ENCODE measurements at regions not wholly inside any gene's neighbourhood (a gene's known extent, or its start where the extent isn't known, plus 50 kb on each side); places are given as distances from the start of the nearest gene placed in this dataset.

GRCh38 chr1:66450043-66450514 is 83.9 kb upstream of the SGIP1 start:
- Histone ChIP-seq H3K9me3 (ENCODE audit: control insufficient read depth, insufficient read depth, low read length) (no peaks in the 10 kb centered on the region), H3K27me3 (ENCODE audit: control insufficient read depth, low read length) (peaks cover 5% of the 10 kb centered on the region; the same call in 1 of the 2 replicates), H3K4me2 (ENCODE audit: low read length) (no peak overlapping the region), H3K9me2 (replicated peaks; ENCODE audit: control insufficient read depth, low read length) (no peaks in the 10 kb centered on the region), H3K36me3 (ENCODE audit: control insufficient read depth, low read length) (no peaks in the 10 kb centered on the region), H3K4me3 (ENCODE audit: low read length) (no peak overlapping the region), H3F3A (ENCODE audit: control insufficient read depth, insufficient read depth) (no peaks in the 10 kb centered on the region), H3K79me2 (ENCODE audit: control insufficient read depth, low read length) (no peaks in the 10 kb centered on the region), H3K4me1 (ENCODE audit: control insufficient read depth, low read length) (peaks cover 13% of the 10 kb centered on the region), H3K27ac (ENCODE audit: low read depth, low read length) (no peak overlapping the region), H4K20me1 (ENCODE audit: control insufficient read depth, insufficient read depth, low read depth, low read length) (no peaks in the 10 kb centered on the region)
- no peak for TF ChIP-seq CTCF (IDR thresholded peaks at IDR 0.05; ENCODE audit: low read depth, low read length, poor library complexity, severe bottlenecking)

- H3K79me2 ChIP-seq (ENCODE audit: control insufficient read depth, low read length) = no peaks in the 10 kb centered on the region
- H3K9me3 ChIP-seq (ENCODE audit: control insufficient read depth, insufficient read depth, low read length) = no peaks in the 10 kb centered on the region
- no peak overlapping the region for H3K27ac ChIP-seq (ENCODE audit: low read depth, low read length)
- no peak overlapping the region for H3K4me3 ChIP-seq (ENCODE audit: low read length)
- peaks cover 5% of the 10 kb centered on the region; the same call in 1 of the 2 replicates for H3K27me3 ChIP-seq (ENCODE audit: control insufficient read depth, low read length)
- H3K9me2 ChIP-seq (replicated peaks; ENCODE audit: control insufficient read depth, low read length) = no peaks in the 10 kb centered on the region
- H3K36me3 ChIP-seq (ENCODE audit: control insufficient read depth, low read length) = no peaks in the 10 kb centered on the region
- H3K4me2 ChIP-seq (ENCODE audit: low read length) = no peak overlapping the region
- TF ChIP-seq EZH2phosphoT487 (IDR thresholded peaks at IDR 0.05; ENCODE audit: borderline replicate concordance, low read length) (no peak), CTCF (IDR thresholded peaks at IDR 0.05; ENCODE audit: low read depth, low read length, poor library complexity, severe bottlenecking) (no peak)
- no peaks in the 10 kb centered on the region for H4K20me1 ChIP-seq (ENCODE audit: control insufficient read depth, insufficient read depth, low read depth, low read length)
- no peaks in the 10 kb centered on the region for H3F3A ChIP-seq (ENCODE audit: control insufficient read depth, insufficient read depth)
- peaks cover 6% of the 10 kb centered on the region for H3K4me1 ChIP-seq (ENCODE audit: control insufficient read depth, low read length)
Measured at GRCh38 chr1:66450847-66451246, 83.1 kb upstream of the SGIP1 start.

GRCh38 chr1:66452162-66452561 is 81.8 kb upstream of the SGIP1 start:
- no peaks in the 10 kb centered on the region for H3K36me3 ChIP-seq (ENCODE audit: control insufficient read depth, low read length)

More at GRCh38 chr1:66452162-66452561, 81.8 kb upstream of the SGIP1 start:
- Histone ChIP-seq H3K4me3 (ENCODE audit: low read length) (no peak overlapping the region), H3K79me2 (ENCODE audit: control insufficient read depth, low read length) (no peaks in the 10 kb centered on the region), H3K9me2 (replicated peaks; ENCODE audit: control insufficient read depth, low read length) (no peaks in the 10 kb centered on the region), H4K20me1 (ENCODE audit: control insufficient read depth, insufficient read depth, low read depth, low read length) (no peaks in the 10 kb centered on the region), H3K4me2 (ENCODE audit: low read length) (no peak overlapping the region), H3K27me3 (ENCODE audit: control insufficient read depth, low read length) (peaks cover 5% of the 10 kb centered on the region; the same call in 1 of the 2 replicates), H3F3A (ENCODE audit: control insufficient read depth, insufficient read depth) (no peaks in the 10 kb centered on the region), H3K27ac (ENCODE audit: low read depth, low read length) (no peak overlapping the region), H3K9me3 (ENCODE audit: control insufficient read depth, insufficient read depth, low read length) (no peaks in the 10 kb centered on the region), H3K4me1 (ENCODE audit: control insufficient read depth, low read length) (no peaks in the 10 kb centered on the region)
- TF ChIP-seq CTCF (IDR thresholded peaks at IDR 0.05; ENCODE audit: low read depth, low read length, poor library complexity, severe bottlenecking) = no peak
- no peak for TF ChIP-seq EZH2phosphoT487 (IDR thresholded peaks at IDR 0.05; ENCODE audit: borderline replicate concordance, low read length)

Data from DOHH2 (cell line).